ENCODE measurements at regions not wholly inside any gene's neighbourhood (a gene's known extent, or its start where the extent isn't known, plus 50 kb on each side); places are given as distances from the start of the nearest gene placed in this dataset.

- in situ Hi-C loops (cut with MboI; ENCODE audit: low sequenced_read_pairs in 4 of 4): no loop called here
- Histone ChIP-seq H3K36me3 (no peaks in the 10 kb centered on the region), H3K27me3 (no peaks in the 10 kb centered on the region), H3K4me3 (no peak overlapping the region), H3K4me1 (no peaks in the 10 kb centered on the region), H3K9me3 (no peaks in the 10 kb centered on the region), H3K27ac (no peak overlapping the region)
- intact Hi-C loops (cut with DNase I; ENCODE audit: low total_unique reads): no loop called here
- TF ChIP-seq CTCF (IDR thresholded peaks at IDR 0.05 in 4 of 5, conservative IDR thresholded peaks at IDR 0.05 in 1 of 5) (no peak), POLR2A (IDR thresholded peaks at IDR 0.05) (no peak)
- DNase-seq (no peak), ATAC-seq (no peak)
Measured at GRCh38 chr7:120205101-120205500, 67.9 kb upstream of the KCND2 start.

- DNase-seq (no peak), ATAC-seq (no peak)
- TF ChIP-seq POLR2A (IDR thresholded peaks at IDR 0.05) (no peak), CTCF (IDR thresholded peaks at IDR 0.05 in 4 of 5, conservative IDR thresholded peaks at IDR 0.05 in 1 of 5) (no peak)
- Histone ChIP-seq H3K4me1 (no peaks in the 10 kb centered on the region), H3K36me3 (no peaks in the 10 kb centered on the region), H3K4me3 (no peak overlapping the region), H3K9me3 (no peaks in the 10 kb centered on the region), H3K27me3 (no peaks in the 10 kb centered on the region), H3K27ac (no peak overlapping the region)
- in situ Hi-C loops (cut with MboI; ENCODE audit: low sequenced_read_pairs in 4 of 4) (no loop called here), intact Hi-C loops (cut with DNase I; ENCODE audit: low total_unique reads) (no loop called here)
Measured at GRCh38 chr7:120207037-120207436, 65.9 kb upstream of the KCND2 start.

- H3K27me3 ChIP-seq: no peaks in the 10 kb centered on the region
- no peak overlapping the region for H3K27ac ChIP-seq
- H3K36me3 ChIP-seq: no peaks in the 10 kb centered on the region
- DNase-seq (no peak), ATAC-seq (no peak)
- intact Hi-C loops (cut with DNase I; ENCODE audit: low total_unique reads): no loop called here
- H3K9me3 ChIP-seq: no peaks in the 10 kb centered on the region
- no peaks in the 10 kb centered on the region for H3K4me1 ChIP-seq
- no peak for TF ChIP-seq POLR2A (IDR thresholded peaks at IDR 0.05)
- no peak for TF ChIP-seq CTCF (IDR thresholded peaks at IDR 0.05 in 4 of 5, conservative IDR thresholded peaks at IDR 0.05 in 1 of 5)
- H3K4me3 ChIP-seq: no peak overlapping the region
- in situ Hi-C loops (cut with MboI; ENCODE audit: low sequenced_read_pairs in 4 of 4): no loop called here
Measured at GRCh38 chr7:120215654-120216053, 57.3 kb upstream of the KCND2 start.

- TF ChIP-seq POLR2A (IDR thresholded peaks at IDR 0.05) (no peak), CTCF (IDR thresholded peaks at IDR 0.05 in 4 of 5, conservative IDR thresholded peaks at IDR 0.05 in 1 of 5) (no peak)
Measured at GRCh38 chr7:120216947-120217346, 56.0 kb upstream of the KCND2 start.

GRCh38 chr7:120218712-120219111 is 54.3 kb upstream of the KCND2 start:
- in situ Hi-C loops (cut with MboI; ENCODE audit: low sequenced_read_pairs in 4 of 4) (no loop called here), intact Hi-C loops (cut with DNase I; ENCODE audit: low total_unique reads) (no loop called here)
- no peak for TF ChIP-seq POLR2A (IDR thresholded peaks at IDR 0.05)
- no peak for TF ChIP-seq CTCF (IDR thresholded peaks at IDR 0.05 in 4 of 5, conservative IDR thresholded peaks at IDR 0.05 in 1 of 5)
- DNase-seq: peak in 1 of 2 donors; percentile 30
- no peak overlapping the region for H3K27ac ChIP-seq
- H3K4me3 ChIP-seq: no peak overlapping the region
- H3K36me3 ChIP-seq: no peaks in the 10 kb centered on the region
- H3K27me3 ChIP-seq: no peaks in the 10 kb centered on the region
- H3K4me1 ChIP-seq: no peaks in the 10 kb centered on the region
- no peaks in the 10 kb centered on the region for H3K9me3 ChIP-seq
- no peak for ATAC-seq

More at GRCh38 chr7:120216947-120217346, 56.0 kb upstream of the KCND2 start:
- no peak for DNase-seq
- no peak for ATAC-seq
- in situ Hi-C loops (cut with MboI; ENCODE audit: low sequenced_read_pairs in 4 of 4) (no loop called here), intact Hi-C loops (cut with DNase I; ENCODE audit: low total_unique reads) (no loop called here)
- no peaks in the 10 kb centered on the region for H3K9me3 ChIP-seq
- no peaks in the 10 kb centered on the region for H3K4me1 ChIP-seq
- H3K36me3 ChIP-seq: no peaks in the 10 kb centered on the region
- no peak overlapping the region for H3K4me3 ChIP-seq
- H3K27me3 ChIP-seq: no peaks in the 10 kb centered on the region
- H3K27ac ChIP-seq: no peak overlapping the region

Measured in gastrocnemius medialis (tissue), 4 donors.